Parathyroid adenoma (tissue), 2 donors: ENCODE measurements at regions not wholly inside any gene's neighbourhood (a gene's known extent, or its start where the extent isn't known, plus 50 kb on each side); places are given as distances from the start of the nearest gene placed in this dataset.
"Not testable (repeated sequence)": the region's sequence is repeated elsewhere in the genome, so short reads cannot be mapped to it uniquely, and the experiment has no call there.

ENCODE experiments used
- H2AFZ ChIP-seq: fragments of 300-600 bp; sonication (generic); one replicate; pipeline ENCODE4 v1.7.0; 2017; ENCODE audit warnings: antibody characterized with exemption, mild to moderate bottlenecking
- H3K27ac ChIP-seq: fragments of 300-600 bp; sonication (generic); one replicate; pipeline ENCODE4 v1.7.0; 2017
- H3K27me3 ChIP-seq: fragments of 300-600 bp; sonication (generic); one replicate; pipeline ENCODE4 v1.7.0; 2017; ENCODE audit warnings: low read length; ENCODE audit not compliant: control insufficient read depth, insufficient read depth
- H3K36me3 ChIP-seq: fragments of 300-600 bp; sonication (generic); one replicate; pipeline ENCODE4 v1.7.0; 2017; ENCODE audit warnings: low read length; ENCODE audit not compliant: control insufficient read depth, insufficient read depth
- H3K4me1 ChIP-seq: fragments of 300-600 bp; sonication (generic); one replicate; pipeline ENCODE4 v1.7.0; 2017; ENCODE audit warnings: control low read depth
- H3K4me2 ChIP-seq: fragments of 300-600 bp; sonication (generic); one replicate; pipeline ENCODE4 v1.7.0; 2017; ENCODE audit warnings: low read length
- H3K4me3 ChIP-seq: fragments of 300-600 bp; sonication (generic); one replicate; pipeline ENCODE4 v1.7.0; 2017; ENCODE audit warnings: low read depth, low read length
- H3K79me2 ChIP-seq: fragments of 300-600 bp; sonication (generic); one replicate; pipeline ENCODE4 v1.7.0; 2017; ENCODE audit warnings: control low read depth
- H3K9ac ChIP-seq: fragments of 300-600 bp; sonication (generic); one replicate; pipeline ENCODE4 v1.7.0; 2017; ENCODE audit warnings: mild to moderate bottlenecking
- H3K9me3 ChIP-seq: fragments of 300-600 bp; sonication (generic); one replicate; pipeline ENCODE4 v1.7.0; 2017; ENCODE audit warnings: low read length; ENCODE audit not compliant: control insufficient read depth
- CTCF ChIP-seq: fragments of 300-600 bp; sonication (generic); IDR thresholded peaks from one replicate; pipeline ENCODE4 v1.7.0; 2017; ENCODE audit warnings: antibody characterized with exemption, mild to moderate bottlenecking
- donor health status: primary hyperparathyroidism.

- Histone ChIP-seq H3K36me3 (no peaks in the 10 kb centered on the region), H3K27me3 (no peaks in the 10 kb centered on the region), H3K4me2 (no peak overlapping the region), H3K9me3 (no peaks in the 10 kb centered on the region), H3K79me2 (no peaks in the 10 kb centered on the region), H2AFZ (no peak overlapping the region), H3K9ac (no peak overlapping the region), H3K27ac (no peak overlapping the region), H3K4me1 (no peaks in the 10 kb centered on the region), H3K4me3 (no peak overlapping the region)
- no peak for TF ChIP-seq CTCF
Measured at GRCh38 chr3:87442470-87442869, 166.1 kb upstream of the POU1F1 start.

GRCh38 chr3:87437765-87438164 lies 161.4 kb upstream of the POU1F1 start:
- H3K79me2 ChIP-seq, result no peaks in the 10 kb centered on the region
- TF ChIP-seq CTCF, result no peak

GRCh38 chr3:87436781-87437543 lies 160.6 kb upstream of the POU1F1 start:
- TF ChIP-seq CTCF, result no peak
- no peaks in the 10 kb centered on the region for H3K79me2 ChIP-seq
- no peak overlapping the region for H3K9ac ChIP-seq
- H3K4me2 ChIP-seq, result no peak overlapping the region
- no peaks in the 10 kb centered on the region for H3K4me1 ChIP-seq
- no peaks in the 10 kb centered on the region for H3K36me3 ChIP-seq
- H3K9me3 ChIP-seq, result no peaks in the 10 kb centered on the region
- no peak overlapping the region for H2AFZ ChIP-seq
- H3K4me3 ChIP-seq, result no peak overlapping the region
- H3K27ac ChIP-seq, result no peak overlapping the region
- H3K27me3 ChIP-seq, result no peaks in the 10 kb centered on the region

More at GRCh38 chr3:87437765-87438164, 161.4 kb upstream of the POU1F1 start:
- Histone ChIP-seq H2AFZ (no peak overlapping the region), H3K4me3 (no peak overlapping the region), H3K4me1 (no peaks in the 10 kb centered on the region), H3K9ac (no peak overlapping the region), H3K27ac (no peak overlapping the region), H3K9me3 (no peaks in the 10 kb centered on the region), H3K36me3 (no peaks in the 10 kb centered on the region), H3K4me2 (no peak overlapping the region), H3K27me3 (no peaks in the 10 kb centered on the region)

- H3K27me3 ChIP-seq, result no peaks in the 10 kb centered on the region
- no peak overlapping the region for H3K9ac ChIP-seq
- H3K36me3 ChIP-seq, result no peaks in the 10 kb centered on the region
- H2AFZ ChIP-seq, result no peak overlapping the region
- TF ChIP-seq CTCF, result no peak
- H3K4me1 ChIP-seq, result no peaks in the 10 kb centered on the region
- H3K9me3 ChIP-seq, result no peaks in the 10 kb centered on the region
- H3K27ac ChIP-seq, result no peak overlapping the region
- H3K79me2 ChIP-seq, result no peaks in the 10 kb centered on the region
- no peak overlapping the region for H3K4me2 ChIP-seq
- no peak overlapping the region for H3K4me3 ChIP-seq
Measured at GRCh38 chr3:87435926-87436620, 159.7 kb upstream of the POU1F1 start.

DNA sequence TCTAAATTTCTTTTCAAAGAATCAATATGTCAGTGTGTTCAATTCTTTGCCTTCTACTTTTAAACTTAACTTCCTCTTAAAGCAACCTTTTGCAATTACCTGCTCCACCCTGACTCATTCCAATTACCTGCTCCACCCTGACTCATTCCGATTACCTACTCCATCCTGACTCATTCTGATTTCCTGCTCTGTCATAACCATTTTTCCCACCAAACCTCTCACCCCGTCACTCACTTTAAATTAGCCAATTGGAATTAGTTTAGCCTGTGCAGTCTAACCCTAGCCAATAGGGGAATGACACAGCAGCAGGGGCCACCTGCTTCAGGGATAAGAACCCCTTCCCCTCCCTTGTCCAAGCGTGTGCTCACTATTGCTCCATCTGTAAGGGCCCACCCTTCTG lies 157.1 kb upstream of the POU1F1 start:
- H3K4me3 ChIP-seq, H3K9me3 ChIP-seq, H3K4me2 ChIP-seq, H3K9ac ChIP-seq, H3K36me3 ChIP-seq, H3K4me1 ChIP-seq, H2AFZ ChIP-seq, H3K27me3 ChIP-seq, H3K79me2 ChIP-seq, H3K27ac ChIP-seq: not testable (repeated sequence)
